ENCODE measurements at regions not wholly inside any gene's neighbourhood (a gene's known extent, or its start where the extent isn't known, plus 50 kb on each side); places are given as distances from the start of the nearest gene placed in this dataset.

DNA sequence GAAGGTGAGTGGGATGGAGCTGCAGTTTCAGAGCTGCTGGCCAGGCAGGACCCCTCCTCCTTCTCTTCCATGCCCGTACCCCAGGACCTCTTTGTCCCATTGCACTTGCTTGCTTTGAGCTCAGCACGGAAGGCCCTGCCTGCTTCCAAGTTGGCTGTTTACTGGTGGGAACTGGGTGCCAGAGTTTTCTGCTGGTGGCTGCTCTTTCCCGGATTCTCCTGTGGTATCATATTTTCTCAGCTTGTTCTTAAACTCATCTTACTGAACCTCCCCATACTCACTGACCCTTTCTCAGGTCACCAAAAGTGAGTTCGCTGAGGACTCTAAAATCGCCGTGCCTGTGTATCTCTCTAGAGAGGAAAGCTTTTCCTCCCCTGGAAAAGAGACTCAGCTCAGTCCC, 297.7 kb upstream of the TNP1 start:
- DNase-seq = no peak

DNA sequence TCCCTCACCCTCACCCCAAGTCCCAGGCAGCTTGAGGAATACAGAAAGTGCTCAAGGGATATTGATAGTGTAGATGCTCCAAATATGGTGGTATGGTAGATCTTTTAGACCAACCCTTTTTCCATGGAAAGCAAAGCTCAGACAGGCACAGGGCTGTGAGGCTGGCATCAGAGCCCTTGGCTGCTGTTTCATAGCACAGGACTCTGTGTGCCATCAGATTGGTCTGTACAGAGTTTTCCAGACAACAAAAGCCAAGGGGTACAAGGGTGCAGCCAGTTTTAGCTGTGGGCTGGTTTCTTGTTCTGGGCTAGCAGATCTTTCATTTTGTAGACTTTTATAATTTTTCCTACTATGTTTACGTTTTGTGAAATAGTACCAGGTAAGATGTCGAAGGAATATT, 296.9 kb upstream of the TNP1 start:
- DNase-seq = no peak

DNA sequence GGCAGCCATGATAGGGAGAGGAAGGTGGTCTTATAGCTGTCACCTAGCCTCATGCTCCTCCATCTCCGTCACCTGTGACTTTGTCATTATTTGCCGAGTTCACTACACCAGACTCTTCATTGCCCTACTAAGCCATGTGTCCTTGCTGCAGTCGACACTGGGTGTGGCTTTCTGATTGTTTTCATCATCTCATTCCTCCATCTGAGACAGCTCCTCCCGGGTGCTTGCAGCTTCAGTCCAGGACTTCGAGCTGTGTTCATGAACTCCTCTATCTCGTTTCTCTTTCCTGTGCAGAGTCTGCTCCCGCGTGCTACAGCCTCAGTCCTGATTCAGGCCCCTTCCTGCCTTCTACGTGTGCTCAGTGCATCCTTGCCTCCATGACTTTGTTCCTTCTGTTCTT, 295.1 kb upstream of the TNP1 start:
- DNase-seq = no peak

DNA sequence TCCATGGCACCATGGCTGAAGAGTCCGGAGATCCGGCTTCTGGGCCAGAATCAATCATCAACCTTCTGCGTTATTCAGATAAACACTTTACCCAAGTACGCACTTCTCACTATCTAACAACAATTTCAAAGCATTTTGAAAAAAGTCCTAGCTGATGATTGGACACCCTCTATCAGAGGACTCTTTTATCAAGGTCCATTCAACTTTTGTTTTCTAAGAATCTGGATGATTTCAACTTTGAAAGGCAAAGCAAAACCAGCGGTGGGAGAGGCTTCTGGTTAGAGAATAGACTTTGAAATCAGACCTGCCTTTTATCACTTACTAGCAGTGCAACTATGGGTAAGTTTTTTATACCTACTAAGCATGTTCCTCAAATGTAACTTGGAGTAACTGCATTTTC, 293.6 kb upstream of the TNP1 start:
- no peak for DNase-seq

DNA sequence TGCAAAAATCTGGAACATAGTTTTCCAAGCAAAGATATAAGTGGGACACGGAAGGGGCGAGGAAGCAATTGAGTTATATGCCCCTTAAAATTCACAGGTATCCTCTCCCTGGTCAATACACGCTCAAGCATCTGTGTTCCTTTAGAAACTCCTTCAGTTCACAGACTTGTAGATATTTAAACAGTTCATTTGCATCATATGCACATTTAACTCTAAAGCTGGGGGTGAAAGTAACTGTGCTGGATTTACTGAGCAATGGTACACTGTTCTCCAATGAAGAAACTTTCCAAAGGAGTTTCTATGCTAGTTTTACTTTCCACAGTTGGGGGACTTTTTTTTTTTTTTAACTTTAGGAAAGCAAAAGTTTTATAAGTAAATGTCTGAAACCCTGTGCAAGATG, 293.0 kb upstream of the TNP1 start:
- DNase-seq = no peak

DNA sequence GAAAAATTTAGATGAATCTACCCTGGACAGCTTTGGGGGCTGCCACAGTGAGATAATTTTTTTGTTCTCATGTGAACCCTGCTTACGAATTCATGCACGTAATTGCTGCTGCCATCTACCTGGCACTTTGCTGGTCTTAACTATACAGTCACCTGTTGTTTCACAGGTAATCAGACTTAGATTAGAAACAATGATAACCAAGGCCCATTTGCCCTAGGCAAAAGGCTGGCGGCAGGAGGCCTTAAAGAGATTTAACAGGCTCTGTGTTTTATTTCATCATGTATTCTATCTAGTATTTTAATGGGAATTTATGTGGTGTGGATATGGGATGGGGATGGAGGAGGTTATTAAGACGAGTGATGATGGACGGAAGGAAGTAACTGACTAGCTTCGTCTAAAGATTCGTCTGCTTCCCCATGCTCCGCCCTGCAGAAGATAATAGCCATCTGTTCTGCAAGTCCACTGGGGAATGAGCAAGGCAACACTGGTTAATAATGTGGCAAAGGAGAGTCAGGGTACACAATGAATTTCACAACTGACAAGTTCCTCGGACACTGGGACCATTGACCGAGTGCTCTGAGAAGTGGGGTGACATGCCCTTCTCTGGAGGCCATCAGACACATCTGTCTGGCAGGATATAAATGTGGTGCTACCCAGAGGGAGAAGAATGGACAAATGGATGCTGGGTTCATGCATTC, 291.8 kb upstream of the TNP1 start:
- no peak for DNase-seq

DNA sequence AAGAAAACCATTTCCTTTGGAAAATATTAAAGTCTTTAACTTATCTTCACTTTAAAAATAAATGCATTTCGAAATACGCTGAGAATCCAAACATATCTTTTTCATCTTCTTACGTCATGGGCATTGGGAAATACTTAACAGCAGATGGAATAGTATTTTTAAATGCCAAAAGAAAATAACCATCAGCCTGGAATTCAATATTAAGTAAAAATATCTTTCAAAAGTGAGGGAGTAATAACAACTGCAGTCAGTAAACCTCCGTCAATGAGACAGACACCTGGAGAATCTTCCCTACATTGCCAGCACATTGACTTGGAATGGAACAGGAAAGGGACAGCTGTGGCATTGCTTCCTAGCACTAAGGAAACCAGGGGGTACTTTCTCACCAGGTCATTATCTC, 290.4 kb upstream of the TNP1 start:
- no peak for DNase-seq

DNA sequence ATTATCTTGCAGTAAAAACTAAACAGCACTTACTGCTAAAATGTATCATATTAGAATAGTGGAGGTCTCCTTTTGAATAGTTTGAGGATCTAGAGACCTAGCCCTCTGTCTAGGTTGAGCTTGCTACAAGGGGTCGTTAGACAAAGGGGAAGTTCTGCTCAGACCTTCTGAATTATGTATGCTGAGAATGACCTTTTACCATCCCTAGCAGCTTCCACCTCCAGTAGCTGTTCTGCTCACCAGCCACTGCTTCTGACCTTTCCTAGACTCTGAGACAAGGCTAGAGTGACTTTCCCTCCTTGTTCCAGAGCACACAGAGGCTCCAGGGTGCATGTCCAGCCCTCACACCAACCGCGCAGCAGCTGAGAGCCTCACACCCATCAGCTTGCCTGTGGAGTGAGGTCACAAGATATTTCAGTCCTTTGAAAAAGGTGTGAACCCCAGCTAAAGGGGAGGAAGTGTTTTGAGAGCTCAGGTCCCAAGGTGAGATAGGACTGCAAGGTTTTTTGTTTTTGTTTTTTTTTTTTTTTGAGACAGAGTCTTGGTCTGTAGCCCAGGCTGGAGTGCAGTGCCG, 289.3 kb upstream of the TNP1 start:
- no peak for DNase-seq

DNA sequence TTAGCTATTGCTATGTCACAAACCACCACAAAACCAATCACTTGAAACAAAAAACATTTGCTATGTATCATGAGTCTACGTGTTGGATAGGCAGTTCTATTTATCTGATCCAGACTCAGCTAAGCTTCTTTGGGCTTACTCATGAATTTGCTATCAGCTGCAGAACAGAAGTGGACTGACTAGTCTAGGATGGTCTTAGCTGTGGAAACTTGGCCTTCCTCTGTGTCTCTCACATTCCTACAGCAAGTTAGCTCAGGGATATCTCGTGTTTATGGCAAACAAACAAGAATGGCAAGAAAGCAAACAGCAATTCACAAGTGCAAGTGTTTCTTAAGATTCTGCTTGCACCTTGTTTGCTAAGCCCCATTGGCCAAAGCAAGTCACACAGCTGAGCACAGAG, 288.0 kb upstream of the TNP1 start:
- no peak for DNase-seq

DNA sequence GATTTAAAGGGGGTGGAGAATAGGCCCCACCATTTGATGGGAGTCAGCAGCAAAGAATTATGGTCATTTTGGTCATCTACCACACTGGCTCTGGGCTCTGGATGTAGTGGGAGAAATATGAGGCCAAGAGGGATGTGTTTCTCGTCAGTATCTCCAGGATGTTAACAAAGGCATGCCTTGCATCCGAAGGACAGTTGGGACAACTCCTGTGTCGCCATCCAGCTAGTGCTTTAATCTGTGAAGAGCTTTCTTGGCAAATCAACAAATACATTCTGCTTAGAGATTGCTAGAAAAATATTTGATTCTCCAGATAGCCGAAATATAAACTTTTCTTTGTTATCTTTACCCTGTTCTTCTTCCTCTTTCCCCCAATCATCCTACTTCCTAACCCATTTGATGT, 287.1 kb upstream of the TNP1 start:
- no peak for DNase-seq

DNA sequence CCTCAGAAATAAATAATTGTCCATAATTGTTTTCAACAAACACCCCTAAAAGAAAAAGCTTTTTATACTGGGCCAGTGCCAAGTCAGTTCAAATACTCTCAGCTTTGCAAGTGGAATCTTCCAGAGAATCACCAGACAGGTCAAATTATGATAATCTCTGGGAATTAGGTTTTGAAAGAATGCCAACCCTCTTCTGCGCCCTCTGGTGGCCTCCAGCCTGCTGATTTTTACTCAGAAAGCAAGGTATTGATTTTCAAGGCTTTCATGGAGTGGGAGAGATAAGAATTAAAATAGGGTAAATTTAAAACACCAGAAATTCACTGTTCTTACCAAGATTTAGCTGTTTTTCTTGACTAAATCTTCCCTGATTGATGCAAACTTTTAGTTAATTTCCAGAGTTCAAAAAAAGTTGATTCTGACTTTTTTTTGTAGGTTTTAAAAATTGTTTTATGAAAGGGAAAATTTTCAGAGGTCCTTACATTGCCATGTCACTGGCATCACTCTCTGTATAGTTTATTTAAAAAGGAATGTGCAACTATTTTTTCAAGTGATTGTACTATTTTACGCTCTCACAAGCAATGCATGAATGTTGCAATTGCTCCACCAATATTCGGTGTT, 282.9 kb upstream of the TNP1 start:
- no peak for DNase-seq

DNA sequence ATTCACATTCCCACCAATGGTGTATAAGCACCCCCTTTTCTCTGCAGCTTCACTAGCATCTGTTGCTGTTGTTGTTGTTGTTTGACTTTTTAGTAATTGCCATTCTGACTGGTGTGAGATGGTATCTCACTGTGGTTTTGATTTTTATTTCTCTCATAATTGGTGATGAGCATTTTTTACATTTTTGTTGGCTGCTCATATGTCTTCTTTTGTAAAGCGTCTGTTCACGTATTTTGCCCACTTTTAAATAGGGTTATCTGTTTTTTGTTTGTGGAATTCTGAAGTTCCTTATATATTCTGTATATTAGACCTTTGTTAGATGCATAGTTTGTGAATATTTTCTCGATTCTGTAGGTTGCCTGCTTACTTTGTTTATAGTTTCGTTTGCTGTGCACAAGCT, 278.4 kb upstream of the TNP1 start:
- no peak for DNase-seq

DNA sequence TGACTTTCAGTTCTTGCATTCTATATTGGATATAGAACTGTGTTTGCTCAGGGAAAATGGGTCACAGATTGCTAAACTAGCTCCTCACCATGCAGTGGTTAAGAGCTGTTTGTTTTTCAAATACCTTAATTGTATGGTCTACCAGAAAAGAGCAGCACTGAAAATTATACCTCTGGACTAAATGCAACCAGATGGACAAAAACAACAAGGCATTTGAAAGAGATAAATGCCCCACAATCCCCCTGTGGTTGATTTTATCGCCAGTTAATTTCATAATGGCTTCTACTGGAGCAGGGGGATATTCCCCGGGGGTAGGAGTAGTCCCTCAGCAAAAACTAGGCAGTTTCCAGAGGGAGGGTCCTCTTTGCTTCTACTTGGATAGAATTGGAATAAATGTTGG, 267.9 kb upstream of the TNP1 start:
- DNase-seq = no peak

DNA sequence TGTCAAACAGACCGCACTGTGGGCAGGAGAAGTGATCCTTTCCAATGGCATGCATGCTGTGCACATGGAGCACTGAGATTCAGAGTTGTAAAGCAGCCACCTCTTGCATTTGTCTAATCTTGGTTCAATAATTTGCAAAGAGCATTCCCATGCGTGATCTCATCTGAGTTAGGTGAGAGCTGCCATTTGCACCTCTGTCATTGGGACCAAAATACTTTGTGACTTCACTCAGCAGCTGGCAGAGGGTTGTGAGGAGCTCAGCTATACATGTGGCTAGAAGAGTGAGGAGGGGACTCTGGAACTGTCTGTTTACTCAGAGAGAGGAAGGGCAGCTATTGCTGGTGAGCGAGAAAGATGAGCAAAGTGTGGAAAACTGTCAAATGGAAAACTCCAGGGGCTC, 265.1 kb upstream of the TNP1 start:
- DNase-seq = no peak

DNA sequence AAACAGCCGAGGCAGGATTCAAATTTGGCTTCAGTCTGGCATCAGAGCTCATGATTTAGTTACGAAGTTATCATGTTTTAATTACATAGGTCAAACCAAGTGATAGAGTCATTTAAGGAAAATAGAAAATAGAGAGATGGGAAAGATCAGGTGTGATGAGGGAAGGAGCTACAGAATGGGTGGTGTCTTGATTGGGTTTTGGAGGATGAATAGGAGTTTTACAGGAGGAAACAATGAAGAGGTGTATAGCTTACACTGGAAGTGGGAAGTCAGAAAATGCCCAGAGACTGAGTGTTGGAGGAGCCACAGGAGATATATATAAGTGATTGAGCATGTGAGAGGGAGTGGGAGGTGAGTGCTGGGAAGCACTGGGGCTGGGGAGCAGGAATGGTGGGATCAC, 264.2 kb upstream of the TNP1 start:
- no peak for DNase-seq

DNA sequence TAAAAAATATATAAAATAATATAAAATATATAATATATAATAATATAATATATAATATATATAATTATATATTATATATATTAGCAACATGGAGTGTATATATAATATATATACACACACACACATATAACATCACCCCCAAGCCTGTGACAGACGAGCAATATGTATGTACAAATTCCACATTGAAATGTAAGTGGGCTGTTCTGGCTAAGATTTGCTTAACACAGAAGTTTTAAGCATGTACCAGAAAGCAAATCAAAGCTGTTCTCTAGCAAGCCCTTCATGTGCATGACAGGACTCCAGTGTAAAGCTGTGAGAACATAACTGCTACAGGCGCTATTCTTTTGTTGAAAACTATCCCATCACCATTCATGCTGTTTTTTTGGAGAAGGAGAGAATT, 261.7 kb upstream of the TNP1 start:
- no peak for DNase-seq

DNA sequence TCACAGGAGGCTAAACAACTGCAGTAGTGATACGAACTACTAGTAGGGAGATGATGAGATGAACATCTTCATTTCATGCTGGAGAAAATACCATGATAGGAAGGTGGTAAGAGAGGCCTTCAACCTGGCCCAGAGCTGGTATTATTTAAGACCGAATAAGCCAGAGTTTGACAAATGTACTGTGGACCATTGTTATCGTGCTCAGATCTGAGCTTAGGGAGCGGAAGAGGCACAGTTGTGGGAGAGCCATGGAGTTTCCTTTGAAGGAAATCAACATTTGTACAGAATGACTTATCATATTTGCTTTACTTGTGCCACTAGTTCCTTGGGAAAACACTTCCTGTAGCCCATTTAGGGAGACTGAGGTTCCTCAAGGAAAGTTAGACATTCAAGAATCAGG, 260.6 kb upstream of the TNP1 start:
- DNase-seq = no peak

DNA sequence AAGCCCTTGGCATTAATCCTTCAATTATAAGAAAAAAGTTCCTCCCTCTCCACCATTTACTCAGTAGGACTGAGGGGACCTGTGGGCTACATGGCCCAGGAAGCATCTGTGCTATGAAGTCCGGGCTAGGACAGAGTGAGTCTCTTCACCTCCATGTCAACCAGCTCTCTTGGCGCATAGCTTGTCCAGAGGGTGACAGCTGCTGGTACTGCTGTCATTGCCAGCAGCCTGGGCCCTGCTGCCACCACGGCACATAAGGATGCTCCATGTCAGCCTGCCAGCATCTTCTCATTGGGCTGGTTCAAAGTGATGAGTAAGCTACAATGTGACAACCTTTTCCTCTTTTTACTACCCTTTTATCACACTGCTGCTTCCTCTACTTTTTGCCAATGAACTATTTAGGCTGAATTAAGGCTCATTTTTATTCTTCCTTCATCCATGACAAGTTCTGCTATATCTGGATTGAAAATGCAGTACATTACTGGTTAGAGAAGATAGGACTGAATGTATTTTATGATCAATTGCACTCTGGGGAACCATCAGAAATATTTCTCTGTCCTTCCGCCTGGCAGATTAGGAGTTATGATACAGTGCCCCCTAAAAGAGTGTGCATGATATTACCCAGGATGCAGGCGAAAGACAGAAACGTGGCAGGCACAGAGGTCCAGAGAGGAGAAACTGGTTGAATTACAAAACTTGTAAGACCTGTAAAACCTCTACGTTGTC, 258.9 kb upstream of the TNP1 start:
- no peak for DNase-seq

DNA sequence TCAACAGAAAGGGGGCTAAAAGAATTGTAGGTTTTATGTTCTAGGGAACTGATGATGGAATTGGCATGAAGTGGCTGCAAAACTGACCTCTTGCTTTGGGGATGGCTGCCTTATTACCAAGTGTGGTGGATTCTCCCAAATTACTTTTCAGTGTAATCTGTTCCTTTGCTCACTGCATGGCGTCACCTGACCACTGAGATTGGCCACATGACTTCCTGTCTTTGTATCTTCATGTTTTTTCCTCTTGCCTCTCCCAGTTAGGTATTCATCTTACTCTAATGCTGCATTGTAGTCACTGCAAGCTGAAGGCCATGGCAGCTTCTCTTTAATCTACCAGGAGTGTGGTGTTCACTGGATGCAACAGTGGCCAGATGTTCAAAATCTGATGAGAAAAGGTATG, 257.7 kb upstream of the TNP1 start:
- no peak for DNase-seq

DNA sequence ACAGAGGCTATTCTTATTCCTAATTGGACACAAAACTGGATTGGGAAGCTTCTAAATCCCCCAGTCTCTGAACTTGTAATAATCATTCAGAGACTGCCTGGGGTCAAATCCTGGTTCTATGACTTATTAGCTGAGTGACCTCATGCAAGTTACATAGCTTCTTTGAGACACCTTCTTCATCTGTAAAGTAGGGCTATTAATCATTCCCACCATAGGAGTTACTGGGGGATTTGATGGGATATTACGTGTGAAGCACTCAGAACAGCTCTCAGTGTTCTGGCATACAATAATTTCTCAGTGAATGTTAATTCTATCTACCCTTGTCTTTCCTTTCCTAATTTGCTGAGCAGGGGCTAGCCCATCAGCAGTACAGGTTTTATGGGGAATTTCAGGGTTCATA, 256.7 kb upstream of the TNP1 start:
- DNase-seq = no peak

DNA sequence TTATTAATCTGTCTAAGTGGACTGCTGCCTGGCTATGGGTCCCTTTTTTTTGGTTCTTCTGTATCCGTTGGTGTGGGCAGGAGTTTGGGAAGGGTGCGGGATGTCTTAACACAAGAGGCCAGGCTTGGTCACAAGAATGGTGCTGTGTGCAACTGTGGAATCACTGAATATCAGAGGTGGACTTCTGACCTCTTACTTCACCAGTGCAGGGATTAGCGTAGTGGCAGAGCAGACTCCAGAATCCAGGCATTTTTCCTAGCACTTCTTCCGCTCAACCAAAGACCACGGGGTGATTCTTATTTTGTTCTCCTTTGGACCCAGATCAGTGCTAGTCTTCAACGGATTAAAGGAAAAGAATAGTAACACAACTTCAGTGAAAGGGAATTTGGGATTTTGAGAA, 254.3 kb upstream of the TNP1 start:
- DNase-seq = no peak

DNA sequence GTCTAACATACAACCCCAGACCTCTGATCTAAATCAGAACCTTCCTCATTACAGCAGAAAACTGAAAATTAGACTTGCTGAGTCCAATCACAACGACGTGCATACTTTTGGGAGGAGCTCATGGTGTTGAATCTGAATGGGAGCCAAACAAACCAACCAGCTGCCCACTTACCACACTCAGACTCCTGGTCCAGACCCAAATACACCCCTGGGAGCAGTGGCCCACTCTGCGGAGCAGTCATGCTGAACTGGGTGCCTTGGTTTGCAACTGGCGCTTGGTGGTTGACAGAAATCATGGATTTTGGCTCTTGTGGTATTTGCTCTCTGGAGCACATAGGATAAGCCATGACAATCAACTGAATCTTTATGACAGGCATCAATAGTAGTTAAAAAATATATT, 253.6 kb upstream of the TNP1 start:
- no peak for DNase-seq

DNA sequence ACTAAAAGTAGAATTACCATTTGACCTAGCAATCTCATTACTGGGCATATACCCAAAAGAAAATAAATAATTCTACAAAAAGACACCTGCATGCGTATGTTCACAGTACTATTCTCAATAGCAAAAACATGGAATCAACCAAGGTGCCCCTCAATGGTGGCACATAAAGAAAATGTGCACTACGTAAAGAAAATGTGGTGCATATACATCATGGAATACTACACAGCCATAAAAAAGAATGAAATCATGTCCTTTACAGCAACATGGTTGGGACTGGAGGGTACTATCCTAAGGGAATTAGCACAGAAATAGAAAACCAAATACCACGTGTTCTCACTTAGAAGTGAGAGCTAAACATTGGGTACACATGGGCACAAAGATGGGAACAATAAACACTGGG, 250.7 kb upstream of the TNP1 start:
- no peak for DNase-seq

DNA sequence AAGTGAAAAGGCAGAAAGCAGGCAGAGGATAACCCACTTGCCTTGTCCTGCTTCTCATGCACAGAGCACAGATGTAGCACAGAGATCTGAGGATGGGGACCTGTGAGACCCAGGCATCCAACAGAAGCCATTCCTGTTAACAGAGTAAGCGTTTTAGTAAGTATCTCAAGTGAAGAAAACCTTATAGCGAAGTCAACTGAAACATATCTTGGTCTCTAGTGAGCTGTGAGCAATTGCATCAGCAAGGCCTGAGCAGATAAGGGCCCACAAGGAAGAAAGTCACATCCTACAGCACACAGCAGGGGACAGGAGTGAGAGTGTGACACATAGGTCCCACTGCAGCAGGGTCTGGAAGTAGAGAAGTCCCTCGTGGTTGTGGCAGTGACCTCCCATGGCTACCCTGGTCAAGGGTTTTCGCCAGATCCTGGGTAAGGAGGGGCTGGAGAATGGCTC, 248.7 kb upstream of the TNP1 start:
- no peak for DNase-seq

Measured in occipital lobe (tissue), 1 donor.